ENCODE measurements at regions not wholly inside any gene's neighbourhood (a gene's known extent, or its start where the extent isn't known, plus 50 kb on each side); places are given as distances from the start of the nearest gene placed in this dataset.
"Not testable (repeated sequence)": the region's sequence is repeated elsewhere in the genome, so short reads cannot be mapped to it uniquely, and the experiment has no call there.

- Mint-ChIP-seq H3K9me3 (ENCODE audit: unreplicated experiment) (no peaks in the 10 kb centered on the region), H3K4me3 (ENCODE audit: unreplicated experiment) (no peak overlapping the region), H3K4me1 (ENCODE audit: low read depth, unreplicated experiment) (no peaks in the 10 kb centered on the region), H3K27me3 (ENCODE audit: unreplicated experiment) (no peaks in the 10 kb centered on the region), H3K36me3 (ENCODE audit: unreplicated experiment) (no peaks in the 10 kb centered on the region), H3K27ac (ENCODE audit: unreplicated experiment) (no peak overlapping the region)
- no peak for DNase-seq
- TF ChIP-seq CTCF (IDR thresholded peaks at IDR 0.05; ENCODE audit: partially characterized antibody, unreplicated experiment): peak; percentile 50
These were observed 124.6 kb upstream of the KCNAB1 start for GRCh38 chr3:155995525-155996370.

GRCh38 chr3:155996882-155997281, 123.5 kb upstream of the KCNAB1 start:
- Mint-ChIP-seq H3K27me3 (ENCODE audit: unreplicated experiment) (no peaks in the 10 kb centered on the region), H3K36me3 (ENCODE audit: unreplicated experiment) (no peaks in the 10 kb centered on the region)

GRCh38 chr3:155998173-155998572, 122.2 kb upstream of the KCNAB1 start:
- H3K9me3 Mint-ChIP-seq (ENCODE audit: unreplicated experiment); DNase-seq; H3K27me3 Mint-ChIP-seq (ENCODE audit: unreplicated experiment); H3K36me3 Mint-ChIP-seq (ENCODE audit: unreplicated experiment); H3K4me1 Mint-ChIP-seq (ENCODE audit: low read depth, unreplicated experiment); H3K27ac Mint-ChIP-seq (ENCODE audit: unreplicated experiment); H3K4me3 Mint-ChIP-seq (ENCODE audit: unreplicated experiment): not testable (repeated sequence)

More at GRCh38 chr3:155996882-155997281, 123.5 kb upstream of the KCNAB1 start:
- DNase-seq: no peak
- Mint-ChIP-seq H3K27ac (ENCODE audit: unreplicated experiment) (no peak overlapping the region), H3K4me1 (ENCODE audit: low read depth, unreplicated experiment) (no peaks in the 10 kb centered on the region), H3K9me3 (ENCODE audit: unreplicated experiment) (no peaks in the 10 kb centered on the region), H3K4me3 (ENCODE audit: unreplicated experiment) (no peak overlapping the region)
- no peak for TF ChIP-seq CTCF (IDR thresholded peaks at IDR 0.05; ENCODE audit: partially characterized antibody, unreplicated experiment)

GRCh38 chr3:156005736-156006135, 114.6 kb upstream of the KCNAB1 start:
- no peak overlapping the region for H3K4me3 Mint-ChIP-seq (ENCODE audit: unreplicated experiment)
- H3K36me3 Mint-ChIP-seq (ENCODE audit: unreplicated experiment): no peaks in the 10 kb centered on the region
- peaks cover 9% of the 10 kb centered on the region for H3K4me1 Mint-ChIP-seq (ENCODE audit: low read depth, unreplicated experiment)
- H3K27me3 Mint-ChIP-seq (ENCODE audit: unreplicated experiment): no peaks in the 10 kb centered on the region
- H3K27ac Mint-ChIP-seq (ENCODE audit: unreplicated experiment): no peak overlapping the region
- no peaks in the 10 kb centered on the region for H3K9me3 Mint-ChIP-seq (ENCODE audit: unreplicated experiment)
- no peak for TF ChIP-seq CTCF (IDR thresholded peaks at IDR 0.05; ENCODE audit: partially characterized antibody, unreplicated experiment)
- no peak for DNase-seq

- peak; percentile 56 for DNase-seq
- no peak for TF ChIP-seq CTCF (IDR thresholded peaks at IDR 0.05; ENCODE audit: partially characterized antibody, unreplicated experiment)
- Mint-ChIP-seq H3K27me3 (ENCODE audit: unreplicated experiment) (peaks cover 2% of the 10 kb centered on the region), H3K27ac (ENCODE audit: unreplicated experiment) (no peak overlapping the region), H3K36me3 (ENCODE audit: unreplicated experiment) (no peaks in the 10 kb centered on the region), H3K4me3 (ENCODE audit: unreplicated experiment) (no peak overlapping the region), H3K4me1 (ENCODE audit: low read depth, unreplicated experiment) (peaks cover 8% of the 10 kb centered on the region), H3K9me3 (ENCODE audit: unreplicated experiment) (no peaks in the 10 kb centered on the region)
These were observed 109.5 kb upstream of the KCNAB1 start for GRCh38 chr3:156010829-156011228.

Measured in glutamatergic neuron (in vitro differentiated cells).